ENCODE measurements at regions not wholly inside any gene's neighbourhood (a gene's known extent, or its start where the extent isn't known, plus 50 kb on each side); places are given as distances from the start of the nearest gene placed in this dataset.
A peak's percentile ranks its signal among the peaks of the same experiment; 100 is the strongest.

- DNase-seq, result no peak
- peak in 2 of 4 donors; percentile 60 to 65 for ATAC-seq
- Histone ChIP-seq H3K27ac (peak overlapping the region in 2 of 12 donors; percentile 22 to 40), H3K27me3 (no peaks in the 10 kb centered on the region), H3K4me1 (peaks cover 0 to 4% (median 0%) of the 10 kb centered on the region in 12 donors), H3K4me3 (no peak overlapping the region), H3K36me3 (no peaks in the 10 kb centered on the region), H3K9me3 (peaks cover 0 to 8% (median 0%) of the 10 kb centered on the region in 12 donors)
- 56 to 73% (median 70%) methylated on average over 3 of the region's 3 CpGs for WGBS, 4 donors
- intact Hi-C loops (cut with DNase I), result no loop called here
- no peak for TF ChIP-seq POLR2A (IDR thresholded peaks at IDR 0.05)
- no peak for TF ChIP-seq CTCF (IDR thresholded peaks at IDR 0.05)
Measured at GRCh38 chr16:80288616-80289015, 252.2 kb upstream of the DYNLRB2 start.

GRCh38 chr16:80287674-80288073, 253.1 kb upstream of the DYNLRB2 start:
- intact Hi-C loops (cut with DNase I), result no loop called here
- TF ChIP-seq POLR2A (IDR thresholded peaks at IDR 0.05) (no peak), CTCF (IDR thresholded peaks at IDR 0.05) (no peak)
- Histone ChIP-seq H3K27me3 (no peaks in the 10 kb centered on the region), H3K9me3 (peaks cover 0 to 8% (median 0%) of the 10 kb centered on the region in 12 donors), H3K4me3 (no peak overlapping the region), H3K36me3 (no peaks in the 10 kb centered on the region), H3K4me1 (peaks cover 0 to 4% (median 0%) of the 10 kb centered on the region in 12 donors), H3K27ac (no peak overlapping the region)
- ATAC-seq, result no peak
- DNase-seq, result no peak
- WGBS, 4 donors, result 56 to 67% (median 62%) methylated on average over 1 of the region's 1 CpG

- H3K36me3 ChIP-seq, result no peaks in the 10 kb centered on the region
- no peak overlapping the region for H3K4me3 ChIP-seq
- peaks cover 0 to 4% (median 0%) of the 10 kb centered on the region in 12 donors for H3K4me1 ChIP-seq
- WGBS, 4 donors, result 81 to 86% (median 83%) methylated on average over 2 of the region's 2 CpGs
- intact Hi-C loops (cut with DNase I), result no loop called here
- H3K27me3 ChIP-seq, result no peaks in the 10 kb centered on the region
- DNase-seq, result no peak
- H3K9me3 ChIP-seq, result peaks cover 0 to 8% (median 0%) of the 10 kb centered on the region in 12 donors
- TF ChIP-seq CTCF (IDR thresholded peaks at IDR 0.05) (no peak), POLR2A (IDR thresholded peaks at IDR 0.05) (no peak)
- no peak for ATAC-seq
- no peak overlapping the region for H3K27ac ChIP-seq
Measured at GRCh38 chr16:80285104-80285503, 255.7 kb upstream of the DYNLRB2 start.

- WGBS, 4 donors, result 77 to 90% (median 84%) methylated on average over 2 of the region's 2 CpGs
- DNase-seq, result no peak
- TF ChIP-seq CTCF (IDR thresholded peaks at IDR 0.05), result no peak
- no peak for TF ChIP-seq POLR2A (IDR thresholded peaks at IDR 0.05)
- Histone ChIP-seq H3K4me1 (no peaks in the 10 kb centered on the region), H3K27ac (no peak overlapping the region), H3K9me3 (peaks cover 0 to 8% (median 0%) of the 10 kb centered on the region in 12 donors), H3K4me3 (no peak overlapping the region), H3K27me3 (no peaks in the 10 kb centered on the region), H3K36me3 (no peaks in the 10 kb centered on the region)
- intact Hi-C loops (cut with DNase I), result no loop called here
- no peak for ATAC-seq
Measured at GRCh38 chr16:80283466-80284392, 257.1 kb upstream of the DYNLRB2 start.
